C4-2B (cell line): ENCODE measurements at regions not wholly inside any gene's neighbourhood (a gene's known extent, or its start where the extent isn't known, plus 50 kb on each side); places are given as distances from the start of the nearest gene placed in this dataset.

Experiments
- CTCF ChIP-seq: fragments of 450-650 bp; conservative IDR thresholded peaks from 2 replicates; pipeline ENCODE4 v1.5.1; 2017; ENCODE audit warnings: mild to moderate bottlenecking
- ZFX ChIP-seq: fragments of 450-650 bp; IDR thresholded peaks from 2 replicates; pipeline ENCODE4 v1.6.1; 2017

GRCh38 chr11:113627297-113627696 is 78.8 kb downstream of the TMPRSS5 start:
- TF ChIP-seq CTCF = no peak
- no peak for TF ChIP-seq ZFX
